ENCODE measurements at regions not wholly inside any gene's neighbourhood (a gene's known extent, or its start where the extent isn't known, plus 50 kb on each side); places are given as distances from the start of the nearest gene placed in this dataset.

GRCh38 chrX:39452401-39452800 is 645.4 kb downstream of the BCOR start:
- DNase-seq: no peak

- DNase-seq: no peak
Observed at GRCh38 chrX:39453889-39454621, 643.7 kb downstream of the BCOR start.

GRCh38 chrX:39456894-39457604 is 640.7 kb downstream of the BCOR start:
- no peak for DNase-seq

GRCh38 chrX:39458779-39459178 is 639.0 kb downstream of the BCOR start:
- no peak for DNase-seq

GRCh38 chrX:39459204-39459603 is 638.6 kb downstream of the BCOR start:
- no peak for DNase-seq

GRCh38 chrX:39459952-39460351 is 637.8 kb downstream of the BCOR start:
- DNase-seq: no peak

GRCh38 chrX:39460499-39460898 is 637.3 kb downstream of the BCOR start:
- no peak for DNase-seq

GRCh38 chrX:39462835-39463234 is 634.9 kb downstream of the BCOR start:
- DNase-seq: no peak

- no peak for DNase-seq
Observed at GRCh38 chrX:39464253-39464652, 633.5 kb downstream of the BCOR start.

- DNase-seq: no peak
Observed at GRCh38 chrX:39465467-39465866, 632.3 kb downstream of the BCOR start.

- no peak for DNase-seq
Observed at GRCh38 chrX:39465906-39466305, 631.9 kb downstream of the BCOR start.

GRCh38 chrX:39469126-39469525 is 628.6 kb downstream of the BCOR start:
- DNase-seq: no peak

- DNase-seq: no peak
Observed at GRCh38 chrX:39470588-39471407, 627.0 kb downstream of the BCOR start.

- no peak for DNase-seq
Observed at GRCh38 chrX:39472161-39472560, 625.6 kb downstream of the BCOR start.

- no peak for DNase-seq
Observed at GRCh38 chrX:39473812-39474211, 623.9 kb downstream of the BCOR start.

- DNase-seq: no peak
Observed at GRCh38 chrX:39475372-39475771, 622.4 kb downstream of the BCOR start.

- no peak for DNase-seq
Observed at GRCh38 chrX:39476604-39477021, 621.1 kb downstream of the BCOR start.

GRCh38 chrX:39477031-39477761 is 620.6 kb downstream of the BCOR start:
- DNase-seq: no peak

GRCh38 chrX:39477762-39478120 is 620.0 kb downstream of the BCOR start:
- DNase-seq: no peak

- DNase-seq: no peak
Observed at GRCh38 chrX:39479856-39480255, 617.9 kb downstream of the BCOR start.

- DNase-seq: no peak
Observed at GRCh38 chrX:39480963-39481362, 616.8 kb downstream of the BCOR start.

GRCh38 chrX:39481621-39482020 is 616.1 kb downstream of the BCOR start:
- DNase-seq: no peak
